Activated T-helper 2 cell treated with anti-CD3 and anti-CD28 coated beads, Interferon-gamma antibody, Interleukin-2, Interleukin-4, amounts not matched to agents 10 μg/mL and 5 μg/mL and 100 μg/mL, durations not matched to agents 14 hours and 24 hours and 36 hours (primary cell): ENCODE measurements at regions not wholly inside any gene's neighbourhood (a gene's known extent, or its start where the extent isn't known, plus 50 kb on each side); places are given as distances from the start of the nearest gene placed in this dataset.
"Not testable (repeated sequence)": the region's sequence is repeated elsewhere in the genome, so short reads cannot be mapped to it uniquely, and the experiment has no call there.

Experiments used
- DNase-seq: peaks from one replicate; pipeline ENCODE4 v3.0.0; 2021; ENCODE audit warnings: low spot score
- H3K27ac Mint-ChIP-seq: one replicate; pipeline ENCODE4 v1.8.0; 2021; ENCODE audit warnings: mixed read lengths
- H3K27me3 Mint-ChIP-seq: one replicate; pipeline ENCODE4 v1.8.0; 2021; ENCODE audit warnings: low read depth, mixed read lengths
- H3K36me3 Mint-ChIP-seq: one replicate; pipeline ENCODE4 v1.8.0; 2021; ENCODE audit warnings: low read depth, mixed read lengths
- H3K4me1 Mint-ChIP-seq: one replicate; pipeline ENCODE4 v1.8.0; 2021; ENCODE audit warnings: low read depth, mixed read lengths
- H3K4me3 Mint-ChIP-seq: one replicate; pipeline ENCODE4 v1.8.0; 2021; ENCODE audit warnings: low read depth, mild to moderate bottlenecking, moderate library complexity, mixed read lengths
- H3K9me3 Mint-ChIP-seq: one replicate; pipeline ENCODE4 v1.8.0; 2021; ENCODE audit warnings: mixed read lengths
- intact Hi-C: fragments of 100-400 bp; cut with micrococcal nuclease; formaldehyde crosslinking; loops from one replicate; pipeline ENCODE4 v1.15.1; 2023

- H3K27ac Mint-ChIP-seq, DNase-seq, intact Hi-C loops, H3K4me1 Mint-ChIP-seq, H3K36me3 Mint-ChIP-seq, H3K4me3 Mint-ChIP-seq, H3K27me3 Mint-ChIP-seq: not testable (repeated sequence)
- H3K9me3 Mint-ChIP-seq, result peaks cover 24% of the 10 kb centered on the region
Observed at GRCh38 chr11:100409267-100409666, 277.8 kb upstream of the ARHGAP42 start.

GRCh38 chr11:100419518-100419917 lies 267.6 kb upstream of the ARHGAP42 start:
- DNase-seq, result no peak
- Mint-ChIP-seq H3K9me3 (peaks cover 55% of the 10 kb centered on the region), H3K4me1 (no peaks in the 10 kb centered on the region), H3K4me3 (no peak overlapping the region), H3K27me3 (no peaks in the 10 kb centered on the region), H3K36me3 (no peaks in the 10 kb centered on the region), H3K27ac (no peak overlapping the region)
- intact Hi-C loops, result no loop called here

GRCh38 chr11:100434821-100435641 lies 252.1 kb upstream of the ARHGAP42 start:
- peaks cover 34% of the 10 kb centered on the region for H3K9me3 Mint-ChIP-seq
- no peaks in the 10 kb centered on the region for H3K36me3 Mint-ChIP-seq
- no peaks in the 10 kb centered on the region for H3K4me1 Mint-ChIP-seq
- H3K27ac Mint-ChIP-seq, result no peak overlapping the region
- DNase-seq, result no peak
- no peaks in the 10 kb centered on the region for H3K27me3 Mint-ChIP-seq
- intact Hi-C loops, result no loop called here
- no peak overlapping the region for H3K4me3 Mint-ChIP-seq

GRCh38 chr11:100438376-100438775 lies 248.7 kb upstream of the ARHGAP42 start:
- H3K9me3 Mint-ChIP-seq, result peaks cover 37% of the 10 kb centered on the region
- no peaks in the 10 kb centered on the region for H3K36me3 Mint-ChIP-seq
- H3K4me3 Mint-ChIP-seq, result no peak overlapping the region
- no peak overlapping the region for H3K27ac Mint-ChIP-seq
- no peak for DNase-seq
- H3K4me1 Mint-ChIP-seq, result no peaks in the 10 kb centered on the region
- intact Hi-C loops, result no loop called here
- no peaks in the 10 kb centered on the region for H3K27me3 Mint-ChIP-seq

GRCh38 chr11:100441086-100441485 lies 246.0 kb upstream of the ARHGAP42 start:
- DNase-seq, result no peak
- Mint-ChIP-seq H3K27me3 (no peaks in the 10 kb centered on the region), H3K36me3 (no peaks in the 10 kb centered on the region), H3K4me1 (no peaks in the 10 kb centered on the region), H3K4me3 (no peak overlapping the region), H3K9me3 (peaks cover 20% of the 10 kb centered on the region), H3K27ac (no peak overlapping the region)
- intact Hi-C loops, result no loop called here

- H3K36me3 Mint-ChIP-seq, result no peaks in the 10 kb centered on the region
- H3K27ac Mint-ChIP-seq, result no peak overlapping the region
- intact Hi-C loops, result no loop called here
- H3K27me3 Mint-ChIP-seq, result no peaks in the 10 kb centered on the region
- no peak overlapping the region for H3K4me3 Mint-ChIP-seq
- DNase-seq, result no peak
- no peaks in the 10 kb centered on the region for H3K4me1 Mint-ChIP-seq
- peaks cover 19% of the 10 kb centered on the region for H3K9me3 Mint-ChIP-seq
Observed at GRCh38 chr11:100442017-100442416, 245.1 kb upstream of the ARHGAP42 start.

GRCh38 chr11:100445231-100445735 lies 241.8 kb upstream of the ARHGAP42 start:
- intact Hi-C loops, result no loop called here
- H3K4me3 Mint-ChIP-seq, result no peak overlapping the region
- no peaks in the 10 kb centered on the region for H3K36me3 Mint-ChIP-seq
- H3K27me3 Mint-ChIP-seq, result no peaks in the 10 kb centered on the region
- DNase-seq, result no peak
- H3K9me3 Mint-ChIP-seq, result peaks cover 24% of the 10 kb centered on the region
- no peaks in the 10 kb centered on the region for H3K4me1 Mint-ChIP-seq
- no peak overlapping the region for H3K27ac Mint-ChIP-seq

- H3K4me3 Mint-ChIP-seq, DNase-seq, intact Hi-C loops, H3K4me1 Mint-ChIP-seq, H3K36me3 Mint-ChIP-seq, H3K27ac Mint-ChIP-seq, H3K27me3 Mint-ChIP-seq: not testable (repeated sequence)
- H3K9me3 Mint-ChIP-seq, result peaks cover 19% of the 10 kb centered on the region
Observed at GRCh38 chr11:100451801-100452460, 235.2 kb upstream of the ARHGAP42 start.

GRCh38 chr11:100459811-100460210 lies 227.3 kb upstream of the ARHGAP42 start:
- H3K27me3 Mint-ChIP-seq, result no peaks in the 10 kb centered on the region
- intact Hi-C loops, result no loop called here
- H3K27ac Mint-ChIP-seq, result no peak overlapping the region
- H3K4me3 Mint-ChIP-seq, result no peak overlapping the region
- H3K4me1 Mint-ChIP-seq, result no peaks in the 10 kb centered on the region
- DNase-seq, result no peak
- H3K36me3 Mint-ChIP-seq, result no peaks in the 10 kb centered on the region
- H3K9me3 Mint-ChIP-seq, result peaks cover 33% of the 10 kb centered on the region

- no peak overlapping the region for H3K27ac Mint-ChIP-seq
- intact Hi-C loops, result no loop called here
- H3K27me3 Mint-ChIP-seq, result no peaks in the 10 kb centered on the region
- DNase-seq, result no peak
- H3K4me3 Mint-ChIP-seq, result no peak overlapping the region
- H3K9me3 Mint-ChIP-seq, result peaks cover 33% of the 10 kb centered on the region
- H3K36me3 Mint-ChIP-seq, result no peaks in the 10 kb centered on the region
- H3K4me1 Mint-ChIP-seq, result no peaks in the 10 kb centered on the region
Observed at GRCh38 chr11:100460426-100460825, 226.7 kb upstream of the ARHGAP42 start.

GRCh38 chr11:100467821-100468508 lies 219.1 kb upstream of the ARHGAP42 start:
- no peaks in the 10 kb centered on the region for H3K36me3 Mint-ChIP-seq
- H3K9me3 Mint-ChIP-seq, result peaks cover 33% of the 10 kb centered on the region
- intact Hi-C loops, result no loop called here
- DNase-seq, result no peak
- no peak overlapping the region for H3K27ac Mint-ChIP-seq
- no peaks in the 10 kb centered on the region for H3K4me1 Mint-ChIP-seq
- no peaks in the 10 kb centered on the region for H3K27me3 Mint-ChIP-seq
- no peak overlapping the region for H3K4me3 Mint-ChIP-seq

- Mint-ChIP-seq H3K4me3 (no peak overlapping the region), H3K36me3 (no peaks in the 10 kb centered on the region), H3K27ac (no peak overlapping the region), H3K4me1 (no peaks in the 10 kb centered on the region), H3K9me3 (peaks cover 26% of the 10 kb centered on the region), H3K27me3 (no peaks in the 10 kb centered on the region)
- intact Hi-C loops, result no loop called here
- DNase-seq, result no peak
Observed at GRCh38 chr11:100469835-100470234, 217.3 kb upstream of the ARHGAP42 start.
